ENCODE measurements at regions not wholly inside any gene's neighbourhood (a gene's known extent, or its start where the extent isn't known, plus 50 kb on each side); places are given as distances from the start of the nearest gene placed in this dataset.

DNA sequence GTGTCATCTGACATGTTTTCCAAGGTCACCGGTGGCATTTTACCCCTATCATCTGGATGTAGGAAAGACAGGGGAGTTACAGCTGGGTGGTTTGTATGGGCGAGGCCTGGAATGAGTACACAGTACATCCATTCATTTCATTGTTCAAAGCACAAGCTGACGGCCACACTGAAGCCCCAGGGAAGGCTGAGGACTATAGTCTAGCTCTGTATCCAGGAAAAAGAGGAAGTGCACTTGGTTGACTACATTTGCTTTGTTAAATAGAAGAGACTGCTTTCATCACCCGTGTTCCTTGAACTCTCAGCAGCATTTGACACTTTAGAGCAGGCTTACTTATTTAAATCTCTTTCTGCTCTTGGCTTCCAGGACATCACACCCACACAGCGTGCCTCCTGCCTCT is 1041.0 kb upstream of the TENM3 start:
- TF ChIP-seq EZH2 (optimal IDR thresholded peaks at IDR 0.05; ENCODE audit: low read depth, low read length) = no peak
- TF ChIP-seq, protein P1, sequence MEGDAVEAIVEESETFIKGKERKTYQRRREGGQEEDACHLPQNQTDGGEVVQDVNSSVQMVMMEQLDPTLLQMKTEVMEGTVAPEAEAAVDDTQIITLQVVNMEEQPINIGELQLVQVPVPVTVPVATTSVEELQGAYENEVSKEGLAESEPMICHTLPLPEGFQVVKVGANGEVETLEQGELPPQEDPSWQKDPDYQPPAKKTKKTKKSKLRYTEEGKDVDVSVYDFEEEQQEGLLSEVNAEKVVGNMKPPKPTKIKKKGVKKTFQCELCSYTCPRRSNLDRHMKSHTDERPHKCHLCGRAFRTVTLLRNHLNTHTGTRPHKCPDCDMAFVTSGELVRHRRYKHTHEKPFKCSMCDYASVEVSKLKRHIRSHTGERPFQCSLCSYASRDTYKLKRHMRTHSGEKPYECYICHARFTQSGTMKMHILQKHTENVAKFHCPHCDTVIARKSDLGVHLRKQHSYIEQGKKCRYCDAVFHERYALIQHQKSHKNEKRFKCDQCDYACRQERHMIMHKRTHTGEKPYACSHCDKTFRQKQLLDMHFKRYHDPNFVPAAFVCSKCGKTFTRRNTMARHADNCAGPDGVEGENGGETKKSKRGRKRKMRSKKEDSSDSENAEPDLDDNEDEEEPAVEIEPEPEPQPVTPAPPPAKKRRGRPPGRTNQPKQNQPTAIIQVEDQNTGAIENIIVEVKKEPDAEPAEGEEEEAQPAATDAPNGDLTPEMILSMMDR (IDR thresholded peaks at IDR 0.05; ENCODE audit: low read length) = no peak

Data from MM.1S (cell line).